ENCODE measurements at regions not wholly inside any gene's neighbourhood (a gene's known extent, or its start where the extent isn't known, plus 50 kb on each side); places are given as distances from the start of the nearest gene placed in this dataset.

GRCh38 chr11:79561496-79561895, 120.7 kb upstream of the TENM4 start:
- Histone ChIP-seq H3K4me1 (ENCODE audit: control insufficient read depth, insufficient read depth, low read depth, low read length) (no peaks in the 10 kb centered on the region), H3K23ac (ENCODE audit: low read length in 2 of 2) (no peak overlapping the region), H4K8ac (ENCODE audit: low read length) (no peak overlapping the region), H3K18ac (ENCODE audit: low read depth in 1 of 2, low read length in 2 of 2) (no peak overlapping the region), H4K91ac (ENCODE audit: low read length) (no peak overlapping the region), H2BK5ac (ENCODE audit: low read depth, low read length, poor library complexity, severe bottlenecking) (no peak overlapping the region), H3K27ac (ENCODE audit: low read length, poor library complexity, severe bottlenecking) (no peak overlapping the region), H3K27me3 (ENCODE audit: control insufficient read depth in 1 of 2, insufficient read depth in 1 of 2, low read length in 2 of 2) (no peaks in the 10 kb centered on the region), H2AK5ac (ENCODE audit: low read length, severe bottlenecking) (no peak overlapping the region), H3K9me3 (ENCODE audit: control insufficient read depth, low read length) (no peaks in the 10 kb centered on the region), H3K4me3 (ENCODE audit: insufficient read depth in 1 of 2, low read depth in 1 of 2, low read length in 2 of 2) (no peak overlapping the region), H2BK15ac (ENCODE audit: low read depth, poor library complexity, severe bottlenecking) (no peak overlapping the region), H3K79me1 (replicated peaks; ENCODE audit: low read length, poor library complexity, severe bottlenecking) (no peaks in the 10 kb centered on the region), H3K14ac (ENCODE audit: low read length in 2 of 2) (no peak overlapping the region), H3K9ac (ENCODE audit: low read length) (no peak overlapping the region), H3K4ac (ENCODE audit: low read depth in 1 of 2, low read length in 2 of 2) (no peak overlapping the region), H3K4me2 (ENCODE audit: low read length, poor library complexity, severe bottlenecking) (no peak overlapping the region), H2AFZ (ENCODE audit: low read depth, low read length) (no peak overlapping the region), H3K36me3 (ENCODE audit: control insufficient read depth in 1 of 2, insufficient read depth in 2 of 2, low read depth in 1 of 2, low read length in 2 of 2) (no peaks in the 10 kb centered on the region), H2BK12ac (ENCODE audit: low read length in 2 of 2) (no peak overlapping the region), H2BK120ac (ENCODE audit: low read depth, low read length) (no peak overlapping the region)
- DNase-seq, result no peak

DNA sequence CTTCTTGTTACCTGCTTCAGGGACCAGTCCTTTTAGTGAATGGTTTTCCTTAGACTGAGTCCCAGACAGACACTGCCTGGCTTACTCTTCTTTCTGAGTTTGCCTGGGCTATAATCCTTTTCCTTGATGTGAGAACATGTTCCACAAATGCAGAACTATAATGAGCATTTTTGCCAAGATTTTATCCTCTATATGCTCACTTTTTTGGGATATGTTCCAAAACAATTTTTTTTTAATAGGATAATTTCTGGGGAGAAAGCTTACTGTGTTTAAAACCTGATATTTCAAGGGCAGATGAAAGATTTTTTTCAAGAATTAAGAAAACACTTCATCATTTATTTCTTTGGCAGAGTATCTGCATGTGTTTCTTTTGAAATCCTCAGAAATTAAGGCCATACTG, 110.0 kb upstream of the TENM4 start:
- Histone ChIP-seq H3K4me1 (ENCODE audit: control insufficient read depth, insufficient read depth, low read depth, low read length) (no peaks in the 10 kb centered on the region), H3K4me2 (ENCODE audit: low read length, poor library complexity, severe bottlenecking) (no peak overlapping the region), H3K4me3 (ENCODE audit: insufficient read depth in 1 of 2, low read depth in 1 of 2, low read length in 2 of 2) (no peak overlapping the region), H4K8ac (ENCODE audit: low read length) (no peak overlapping the region), H2AK5ac (ENCODE audit: low read length, severe bottlenecking) (no peak overlapping the region), H3K18ac (ENCODE audit: low read depth in 1 of 2, low read length in 2 of 2) (no peak overlapping the region), H3K14ac (ENCODE audit: low read length in 2 of 2) (no peak overlapping the region), H2BK15ac (ENCODE audit: low read depth, poor library complexity, severe bottlenecking) (no peak overlapping the region), H3K9ac (ENCODE audit: low read length) (no peak overlapping the region), H2BK5ac (ENCODE audit: low read depth, low read length, poor library complexity, severe bottlenecking) (no peak overlapping the region), H2BK120ac (ENCODE audit: low read depth, low read length) (no peak overlapping the region), H4K91ac (ENCODE audit: low read length) (no peak overlapping the region), H3K79me1 (replicated peaks; ENCODE audit: low read length, poor library complexity, severe bottlenecking) (no peaks in the 10 kb centered on the region), H3K36me3 (ENCODE audit: control insufficient read depth in 1 of 2, insufficient read depth in 2 of 2, low read depth in 1 of 2, low read length in 2 of 2) (no peaks in the 10 kb centered on the region), H3K23ac (ENCODE audit: low read length in 2 of 2) (no peak overlapping the region), H2BK12ac (ENCODE audit: low read length in 2 of 2) (no peak overlapping the region), H3K27ac (ENCODE audit: low read length, poor library complexity, severe bottlenecking) (no peak overlapping the region), H3K9me3 (ENCODE audit: control insufficient read depth, low read length) (no peaks in the 10 kb centered on the region), H3K27me3 (ENCODE audit: control insufficient read depth in 1 of 2, insufficient read depth in 1 of 2, low read length in 2 of 2) (no peaks in the 10 kb centered on the region), H3K4ac (ENCODE audit: low read depth in 1 of 2, low read length in 2 of 2) (no peak overlapping the region), H2AFZ (ENCODE audit: low read depth, low read length) (no peak overlapping the region)
- no peak for DNase-seq

DNA sequence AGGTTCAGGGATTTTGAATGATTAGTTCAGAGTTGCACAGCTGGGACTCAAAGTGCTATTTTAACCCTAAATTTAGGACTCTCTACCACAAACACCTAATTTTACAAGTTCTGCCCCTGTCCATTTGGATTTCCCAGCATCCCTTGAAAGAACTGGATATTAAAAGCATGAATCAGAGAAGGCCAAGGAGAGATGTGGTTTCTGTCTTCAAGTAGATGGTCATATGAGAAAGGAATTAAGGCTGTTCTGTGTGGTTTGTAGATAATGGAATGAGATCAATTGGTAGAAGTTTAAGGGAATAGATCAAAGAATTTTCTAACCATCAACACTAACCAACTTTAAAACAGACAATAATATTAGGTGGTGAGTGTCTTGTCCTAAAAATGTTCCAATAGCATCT, 106.4 kb upstream of the TENM4 start:
- H2BK15ac ChIP-seq (ENCODE audit: low read depth, poor library complexity, severe bottlenecking), result no peak overlapping the region
- no peaks in the 10 kb centered on the region for H3K9me3 ChIP-seq (ENCODE audit: control insufficient read depth, low read length)
- no peak overlapping the region for H3K14ac ChIP-seq (ENCODE audit: low read length in 2 of 2)
- no peak overlapping the region for H2BK12ac ChIP-seq (ENCODE audit: low read length in 2 of 2)
- H2BK120ac ChIP-seq (ENCODE audit: low read depth, low read length), result no peak overlapping the region
- no peaks in the 10 kb centered on the region for H3K36me3 ChIP-seq (ENCODE audit: control insufficient read depth in 1 of 2, insufficient read depth in 2 of 2, low read depth in 1 of 2, low read length in 2 of 2)
- no peak for DNase-seq
- H3K4me3 ChIP-seq (ENCODE audit: insufficient read depth in 1 of 2, low read depth in 1 of 2, low read length in 2 of 2), result no peak overlapping the region
- H4K8ac ChIP-seq (ENCODE audit: low read length), result no peak overlapping the region
- no peaks in the 10 kb centered on the region for H3K4me1 ChIP-seq (ENCODE audit: control insufficient read depth, insufficient read depth, low read depth, low read length)
- H3K27ac ChIP-seq (ENCODE audit: low read length, poor library complexity, severe bottlenecking), result no peak overlapping the region
- no peak overlapping the region for H3K4ac ChIP-seq (ENCODE audit: low read depth in 1 of 2, low read length in 2 of 2)
- H3K23ac ChIP-seq (ENCODE audit: low read length in 2 of 2), result no peak overlapping the region
- no peak overlapping the region for H3K4me2 ChIP-seq (ENCODE audit: low read length, poor library complexity, severe bottlenecking)
- no peak overlapping the region for H2BK5ac ChIP-seq (ENCODE audit: low read depth, low read length, poor library complexity, severe bottlenecking)
- no peak overlapping the region for H2AFZ ChIP-seq (ENCODE audit: low read depth, low read length)
- H4K91ac ChIP-seq (ENCODE audit: low read length), result no peak overlapping the region
- H3K79me1 ChIP-seq (replicated peaks; ENCODE audit: low read length, poor library complexity, severe bottlenecking), result no peaks in the 10 kb centered on the region
- H2AK5ac ChIP-seq (ENCODE audit: low read length, severe bottlenecking), result no peak overlapping the region
- no peak overlapping the region for H3K9ac ChIP-seq (ENCODE audit: low read length)
- H3K27me3 ChIP-seq (ENCODE audit: control insufficient read depth in 1 of 2, insufficient read depth in 1 of 2, low read length in 2 of 2), result no peaks in the 10 kb centered on the region
- no peak overlapping the region for H3K18ac ChIP-seq (ENCODE audit: low read depth in 1 of 2, low read length in 2 of 2)

GRCh38 chr11:79546351-79546750, 105.5 kb upstream of the TENM4 start:
- no peak overlapping the region for H3K14ac ChIP-seq (ENCODE audit: low read length in 2 of 2)
- H2AFZ ChIP-seq (ENCODE audit: low read depth, low read length), result no peak overlapping the region
- H3K4me1 ChIP-seq (ENCODE audit: control insufficient read depth, insufficient read depth, low read depth, low read length), result no peaks in the 10 kb centered on the region
- H2BK120ac ChIP-seq (ENCODE audit: low read depth, low read length), result no peak overlapping the region
- no peak overlapping the region for H2BK15ac ChIP-seq (ENCODE audit: low read depth, poor library complexity, severe bottlenecking)
- no peak overlapping the region for H2AK5ac ChIP-seq (ENCODE audit: low read length, severe bottlenecking)
- H3K9me3 ChIP-seq (ENCODE audit: control insufficient read depth, low read length), result no peaks in the 10 kb centered on the region
- no peak overlapping the region for H3K9ac ChIP-seq (ENCODE audit: low read length)
- DNase-seq, result no peak
- no peak overlapping the region for H3K4ac ChIP-seq (ENCODE audit: low read depth in 1 of 2, low read length in 2 of 2)
- H4K8ac ChIP-seq (ENCODE audit: low read length), result no peak overlapping the region
- H3K27me3 ChIP-seq (ENCODE audit: control insufficient read depth in 1 of 2, insufficient read depth in 1 of 2, low read length in 2 of 2), result no peaks in the 10 kb centered on the region
- H4K91ac ChIP-seq (ENCODE audit: low read length), result no peak overlapping the region
- no peaks in the 10 kb centered on the region for H3K36me3 ChIP-seq (ENCODE audit: control insufficient read depth in 1 of 2, insufficient read depth in 2 of 2, low read depth in 1 of 2, low read length in 2 of 2)
- no peak overlapping the region for H3K23ac ChIP-seq (ENCODE audit: low read length in 2 of 2)
- H3K27ac ChIP-seq (ENCODE audit: low read length, poor library complexity, severe bottlenecking), result no peak overlapping the region
- WGBS, result 46% methylated on average over 8 of the region's 8 CpGs
- H3K79me1 ChIP-seq (replicated peaks; ENCODE audit: low read length, poor library complexity, severe bottlenecking), result no peaks in the 10 kb centered on the region
- no peak overlapping the region for H3K18ac ChIP-seq (ENCODE audit: low read depth in 1 of 2, low read length in 2 of 2)
- H2BK12ac ChIP-seq (ENCODE audit: low read length in 2 of 2), result no peak overlapping the region
- H3K4me2 ChIP-seq (ENCODE audit: low read length, poor library complexity, severe bottlenecking), result no peak overlapping the region
- H2BK5ac ChIP-seq (ENCODE audit: low read depth, low read length, poor library complexity, severe bottlenecking), result no peak overlapping the region
- no peak overlapping the region for H3K4me3 ChIP-seq (ENCODE audit: insufficient read depth in 1 of 2, low read depth in 1 of 2, low read length in 2 of 2)
